ENCODE measurements at regions not wholly inside any gene's neighbourhood (a gene's known extent, or its start where the extent isn't known, plus 50 kb on each side); places are given as distances from the start of the nearest gene placed in this dataset.

DNA sequence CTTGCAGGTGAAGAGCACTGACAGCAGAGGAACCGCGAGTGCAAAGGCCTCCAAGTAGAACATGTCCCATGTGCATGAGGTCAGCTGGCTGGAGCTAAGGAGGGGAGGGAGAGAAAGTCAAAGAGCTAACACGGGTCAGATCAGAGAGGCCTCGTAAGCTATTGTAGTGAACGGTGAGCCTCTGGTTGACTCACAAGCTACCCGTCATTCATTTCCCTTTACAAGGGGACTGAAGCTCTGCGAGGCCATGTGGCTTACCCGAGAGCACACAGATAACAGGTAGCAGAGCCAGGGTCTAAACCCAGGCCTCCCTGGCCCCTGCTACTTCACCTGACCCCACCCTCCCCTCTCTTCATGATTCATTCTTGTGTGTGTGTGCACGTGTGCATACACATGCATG, 152.7 kb upstream of the ADRA1B start:
- TF ChIP-seq, protein P1, sequence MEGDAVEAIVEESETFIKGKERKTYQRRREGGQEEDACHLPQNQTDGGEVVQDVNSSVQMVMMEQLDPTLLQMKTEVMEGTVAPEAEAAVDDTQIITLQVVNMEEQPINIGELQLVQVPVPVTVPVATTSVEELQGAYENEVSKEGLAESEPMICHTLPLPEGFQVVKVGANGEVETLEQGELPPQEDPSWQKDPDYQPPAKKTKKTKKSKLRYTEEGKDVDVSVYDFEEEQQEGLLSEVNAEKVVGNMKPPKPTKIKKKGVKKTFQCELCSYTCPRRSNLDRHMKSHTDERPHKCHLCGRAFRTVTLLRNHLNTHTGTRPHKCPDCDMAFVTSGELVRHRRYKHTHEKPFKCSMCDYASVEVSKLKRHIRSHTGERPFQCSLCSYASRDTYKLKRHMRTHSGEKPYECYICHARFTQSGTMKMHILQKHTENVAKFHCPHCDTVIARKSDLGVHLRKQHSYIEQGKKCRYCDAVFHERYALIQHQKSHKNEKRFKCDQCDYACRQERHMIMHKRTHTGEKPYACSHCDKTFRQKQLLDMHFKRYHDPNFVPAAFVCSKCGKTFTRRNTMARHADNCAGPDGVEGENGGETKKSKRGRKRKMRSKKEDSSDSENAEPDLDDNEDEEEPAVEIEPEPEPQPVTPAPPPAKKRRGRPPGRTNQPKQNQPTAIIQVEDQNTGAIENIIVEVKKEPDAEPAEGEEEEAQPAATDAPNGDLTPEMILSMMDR (IDR thresholded peaks at IDR 0.05 in 2 of 3, conservative IDR thresholded peaks at IDR 0.05 in 1 of 3; ENCODE audit: insufficient read depth in 2 of 3, low read depth in 1 of 3, low read length in 3 of 3), result no peak
- TF ChIP-seq SP1 (CRISPR knock-in tag; IDR thresholded peaks at IDR 0.05), result no peak
- TF ChIP-seq POLR2AphosphoS2 (IDR thresholded peaks at IDR 0.05; ENCODE audit: low read length), result no peak
- TF ChIP-seq CREBBP (IDR thresholded peaks at IDR 0.05; ENCODE audit: low read depth, low read length), result no peak
- TF ChIP-seq ZFPM2 (CRISPR knock-in tag; IDR thresholded peaks at IDR 0.05), result no peak
- TF ChIP-seq, protein P2, sequence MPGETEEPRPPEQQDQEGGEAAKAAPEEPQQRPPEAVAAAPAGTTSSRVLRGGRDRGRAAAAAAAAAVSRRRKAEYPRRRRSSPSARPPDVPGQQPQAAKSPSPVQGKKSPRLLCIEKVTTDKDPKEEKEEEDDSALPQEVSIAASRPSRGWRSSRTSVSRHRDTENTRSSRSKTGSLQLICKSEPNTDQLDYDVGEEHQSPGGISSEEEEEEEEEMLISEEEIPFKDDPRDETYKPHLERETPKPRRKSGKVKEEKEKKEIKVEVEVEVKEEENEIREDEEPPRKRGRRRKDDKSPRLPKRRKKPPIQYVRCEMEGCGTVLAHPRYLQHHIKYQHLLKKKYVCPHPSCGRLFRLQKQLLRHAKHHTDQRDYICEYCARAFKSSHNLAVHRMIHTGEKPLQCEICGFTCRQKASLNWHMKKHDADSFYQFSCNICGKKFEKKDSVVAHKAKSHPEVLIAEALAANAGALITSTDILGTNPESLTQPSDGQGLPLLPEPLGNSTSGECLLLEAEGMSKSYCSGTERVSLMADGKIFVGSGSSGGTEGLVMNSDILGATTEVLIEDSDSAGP (CRISPR knock-in tag; IDR thresholded peaks at IDR 0.05), result no peak
- no peak for TF ChIP-seq CBX8 (IDR thresholded peaks at IDR 0.05; ENCODE audit: borderline replicate concordance, extremely low read depth, low read depth, low read length, poor library complexity, severe bottlenecking)
- no peak for TF ChIP-seq EP400 (IDR thresholded peaks at IDR 0.05)
- TF ChIP-seq, protein P3, sequence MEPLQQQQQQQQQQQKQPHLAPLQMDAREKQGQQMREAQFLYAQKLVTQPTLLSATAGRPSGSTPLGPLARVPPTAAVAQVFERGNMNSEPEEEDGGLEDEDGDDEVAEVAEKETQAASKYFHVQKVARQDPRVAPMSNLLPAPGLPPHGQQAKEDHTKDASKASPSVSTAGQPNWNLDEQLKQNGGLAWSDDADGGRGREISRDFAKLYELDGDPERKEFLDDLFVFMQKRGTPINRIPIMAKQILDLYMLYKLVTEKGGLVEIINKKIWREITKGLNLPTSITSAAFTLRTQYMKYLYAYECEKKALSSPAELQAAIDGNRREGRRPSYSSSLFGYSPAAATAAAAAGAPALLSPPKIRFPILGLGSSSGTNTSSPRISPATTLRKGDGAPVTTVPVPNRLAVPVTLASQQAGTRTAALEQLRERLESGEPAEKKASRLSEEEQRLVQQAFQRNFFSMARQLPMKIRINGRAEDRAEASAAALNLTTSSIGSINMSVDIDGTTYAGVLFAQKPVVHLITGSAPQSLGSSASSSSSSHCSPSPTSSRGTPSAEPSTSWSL (CRISPR knock-in tag; IDR thresholded peaks at IDR 0.05; ENCODE audit: borderline replicate concordance), result no peak
- TF ChIP-seq FOXK1 (CRISPR knock-in tag; IDR thresholded peaks at IDR 0.05; ENCODE audit: borderline replicate concordance), result no peak
- no peak for TF ChIP-seq ETV1 (tag; conservative IDR thresholded peaks at IDR 0.05; ENCODE audit: low read depth)
- no peak for TF ChIP-seq EZH2 (IDR thresholded peaks at IDR 0.05; ENCODE audit: borderline replicate concordance, low read depth, low read length)
- no peak for TF ChIP-seq MXI1 (IDR thresholded peaks at IDR 0.05; ENCODE audit: low read depth, low read length)
- no peak for TF ChIP-seq ZNF174 (CRISPR knock-in tag; IDR thresholded peaks at IDR 0.05)
